ENCODE measurements at regions not wholly inside any gene's neighbourhood (a gene's known extent, or its start where the extent isn't known, plus 50 kb on each side); places are given as distances from the start of the nearest gene placed in this dataset.

- no peak overlapping the region for H3K4me3 ChIP-seq (ENCODE audit: low read length)
- no peak for TF ChIP-seq ZNF274 (IDR thresholded peaks at IDR 0.05; ENCODE audit: low read depth, low read length)
Measured at GRCh38 chr1:238998577-238998976, 387.8 kb upstream of the CHRM3 start.

GRCh38 chr1:238991765-238992495 is 394.4 kb upstream of the CHRM3 start:
- no peak for TF ChIP-seq ZNF274 (IDR thresholded peaks at IDR 0.05; ENCODE audit: low read depth, low read length)
- H3K4me3 ChIP-seq (ENCODE audit: low read length): no peak overlapping the region

GRCh38 chr1:238985312-238985711 is 401.1 kb upstream of the CHRM3 start:
- no peak for TF ChIP-seq ZNF274 (IDR thresholded peaks at IDR 0.05; ENCODE audit: low read depth, low read length)
- no peak overlapping the region for H3K4me3 ChIP-seq (ENCODE audit: low read length)

GRCh38 chr1:238982736-238983135 is 403.6 kb upstream of the CHRM3 start:
- no peak for TF ChIP-seq ZNF274 (IDR thresholded peaks at IDR 0.05; ENCODE audit: low read depth, low read length)
- H3K4me3 ChIP-seq (ENCODE audit: low read length): no peak overlapping the region

GRCh38 chr1:238981317-238981933 is 404.9 kb upstream of the CHRM3 start:
- TF ChIP-seq ZNF274 (IDR thresholded peaks at IDR 0.05; ENCODE audit: low read depth, low read length): no peak

GRCh38 chr1:238980053-238980452 is 406.3 kb upstream of the CHRM3 start:
- no peak overlapping the region for H3K4me3 ChIP-seq (ENCODE audit: low read length)
- no peak for TF ChIP-seq ZNF274 (IDR thresholded peaks at IDR 0.05; ENCODE audit: low read depth, low read length)

More at GRCh38 chr1:238981317-238981933, 404.9 kb upstream of the CHRM3 start:
- H3K4me3 ChIP-seq (ENCODE audit: low read length): no peak overlapping the region

GRCh38 chr1:238964631-238965030 is 421.7 kb upstream of the CHRM3 start:
- H3K4me3 ChIP-seq (ENCODE audit: low read length): no peak overlapping the region
- no peak for TF ChIP-seq ZNF274 (IDR thresholded peaks at IDR 0.05; ENCODE audit: low read depth, low read length)

- TF ChIP-seq ZNF274 (IDR thresholded peaks at IDR 0.05; ENCODE audit: low read depth, low read length): no peak
- no peak overlapping the region for H3K4me3 ChIP-seq (ENCODE audit: low read length)
Measured at GRCh38 chr1:238962941-238963340, 423.4 kb upstream of the CHRM3 start.

GRCh38 chr1:238961790-238962189 is 424.6 kb upstream of the CHRM3 start:
- no peak for TF ChIP-seq ZNF274 (IDR thresholded peaks at IDR 0.05; ENCODE audit: low read depth, low read length)
- H3K4me3 ChIP-seq (ENCODE audit: low read length): no peak overlapping the region

- no peak for TF ChIP-seq ZNF274 (IDR thresholded peaks at IDR 0.05; ENCODE audit: low read depth, low read length)
- H3K4me3 ChIP-seq (ENCODE audit: low read length): no peak overlapping the region
Measured at GRCh38 chr1:238960071-238960470, 426.3 kb upstream of the CHRM3 start.

GRCh38 chr1:238955934-238956333 is 430.4 kb upstream of the CHRM3 start:
- no peak overlapping the region for H3K4me3 ChIP-seq (ENCODE audit: low read length)

GRCh38 chr1:238954865-238955264 is 431.5 kb upstream of the CHRM3 start:
- no peak for TF ChIP-seq ZNF274 (IDR thresholded peaks at IDR 0.05; ENCODE audit: low read depth, low read length)
- H3K4me3 ChIP-seq (ENCODE audit: low read length): no peak overlapping the region

More at GRCh38 chr1:238955934-238956333, 430.4 kb upstream of the CHRM3 start:
- no peak for TF ChIP-seq ZNF274 (IDR thresholded peaks at IDR 0.05; ENCODE audit: low read depth, low read length)

GRCh38 chr1:238953448-238954010 is 432.8 kb upstream of the CHRM3 start:
- H3K4me3 ChIP-seq (ENCODE audit: low read length): no peak overlapping the region
- TF ChIP-seq ZNF274 (IDR thresholded peaks at IDR 0.05; ENCODE audit: low read depth, low read length): no peak

GRCh38 chr1:238951809-238952208 is 434.6 kb upstream of the CHRM3 start:
- no peak for TF ChIP-seq ZNF274 (IDR thresholded peaks at IDR 0.05; ENCODE audit: low read depth, low read length)
- H3K4me3 ChIP-seq (ENCODE audit: low read length): no peak overlapping the region

- TF ChIP-seq ZNF274 (IDR thresholded peaks at IDR 0.05; ENCODE audit: low read depth, low read length): no peak
- no peak overlapping the region for H3K4me3 ChIP-seq (ENCODE audit: low read length)
Measured at GRCh38 chr1:238950784-238951183, 435.6 kb upstream of the CHRM3 start.
